ENCODE measurements at regions not wholly inside any gene's neighbourhood (a gene's known extent, or its start where the extent isn't known, plus 50 kb on each side); places are given as distances from the start of the nearest gene placed in this dataset.
A peak's percentile ranks its signal among the peaks of the same experiment; 100 is the strongest.

- DNase-seq = no peak
These were observed 74.3 kb upstream of the SOX6 start for GRCh38 chr11:16430674-16431073.

GRCh38 chr11:16421826-16422225 is 65.5 kb upstream of the SOX6 start:
- no peak for DNase-seq

DNA sequence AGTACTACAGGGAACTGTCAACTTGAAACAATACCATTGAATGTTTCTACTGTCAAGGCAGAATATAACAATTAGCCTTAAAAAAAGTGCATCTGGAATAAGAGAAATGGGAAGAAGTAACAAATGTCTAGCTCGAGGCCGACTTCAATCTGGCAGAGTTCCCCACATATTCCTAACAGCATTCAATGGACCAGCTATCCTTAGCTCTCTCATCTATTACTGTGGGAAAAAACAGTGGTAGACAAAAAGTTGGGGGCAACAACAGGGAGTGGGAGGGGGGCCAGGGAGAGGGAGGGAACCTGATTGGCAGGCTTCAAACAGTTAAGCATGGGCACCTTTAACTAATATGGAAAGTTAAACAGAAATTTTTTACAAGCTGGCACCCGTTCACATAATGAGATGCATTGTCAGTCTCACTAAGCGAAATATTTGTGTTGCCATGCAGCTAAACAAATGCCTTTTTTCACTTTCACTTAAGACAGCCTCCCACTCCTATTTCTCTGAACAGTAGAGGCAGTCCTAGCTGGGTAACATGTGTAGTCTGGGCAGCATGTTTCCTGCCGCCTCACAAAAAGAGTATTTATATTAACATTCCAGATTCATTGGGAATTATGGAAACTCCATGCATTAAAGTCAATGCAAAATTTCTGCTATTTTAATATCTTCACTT is 62.2 kb upstream of the SOX6 start:
- no peak for DNase-seq

- no peak for DNase-seq
These were observed 56.3 kb upstream of the SOX6 start for GRCh38 chr11:16412525-16413172.

DNA sequence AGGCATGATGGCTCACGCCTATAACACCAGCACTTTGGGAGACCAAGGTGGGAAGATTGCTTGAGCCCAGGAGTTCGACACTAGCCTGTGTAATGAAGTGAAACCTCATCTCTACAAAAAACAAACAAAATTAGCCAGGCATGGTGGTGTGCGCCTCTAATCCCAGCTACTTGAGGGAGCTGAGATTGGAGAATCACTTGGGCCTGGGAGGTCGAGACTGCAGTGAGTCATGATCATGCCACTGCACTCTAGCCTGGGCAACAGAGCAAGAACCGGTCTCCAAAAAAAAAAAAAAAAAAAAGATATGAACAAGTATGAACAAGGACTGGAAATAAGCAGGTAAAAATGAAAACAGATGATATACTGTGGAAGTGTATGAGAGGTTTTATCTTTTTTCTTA is 54.1 kb upstream of the SOX6 start:
- peak; percentile 5 for DNase-seq

DNA sequence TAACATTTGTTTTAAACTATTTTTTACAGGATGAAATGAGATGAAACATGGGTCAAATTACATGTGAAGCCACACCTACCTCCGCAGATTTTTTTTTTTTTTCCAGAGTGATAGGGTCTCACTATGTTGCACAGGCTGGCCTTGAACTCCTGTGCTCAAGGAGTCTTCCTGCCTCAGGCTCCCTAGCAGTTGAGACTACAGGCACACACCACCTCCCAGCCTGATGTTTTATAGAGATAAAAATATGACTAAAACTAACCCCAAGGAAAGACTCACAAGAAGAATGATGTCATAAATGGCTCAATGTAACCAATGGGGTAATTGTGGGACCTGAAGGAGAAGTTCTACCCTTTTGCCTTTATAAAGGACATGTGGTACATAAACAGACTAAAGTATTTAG is 52.3 kb upstream of the SOX6 start:
- DNase-seq = no peak

- DNase-seq = no peak
These were observed 49.9 kb upstream of the SOX6 start for GRCh38 chr11:16406226-16406625.

Data from DMS53 (cell line).